HepG2 (cell line): ENCODE measurements at regions not wholly inside any gene's neighbourhood (a gene's known extent, or its start where the extent isn't known, plus 50 kb on each side); places are given as distances from the start of the nearest gene placed in this dataset.
"Not testable (repeated sequence)": the region's sequence is repeated elsewhere in the genome, so short reads cannot be mapped to it uniquely, and the experiment has no call there.

Experiments
- ATAC-seq: fragments of 200-7000 bp; cut with Tn5 transposase; 3 replicates; pipeline ENCODE4 v1.9.1; 2020; ENCODE audit warnings: mild to moderate bottlenecking, moderate library complexity
- BruUV-seq: library from RNA; stranded (reverse); fragments of 400-500 nt; replicated peaks from 2 replicates; lab custom pipeline; 2021; lab: Mats Ljungman, UMichigan
- CTCF ChIA-PET: fragments of 300-600 bp; formaldehyde crosslinking; extraction: SDS; loops from one replicate; lab custom pipeline; 2021; ENCODE audit warnings: low total read pairs, inconsistent platforms, low intra/inter-chr PET ratio; lab: Yijun Ruan, JAX
- POLR2A ChIA-PET: fragments of 350-600 bp; sonication (Branson Sonifier 250); formaldehyde crosslinking; loops from one replicate; lab custom pipeline; 2020; ENCODE audit warnings: antibody characterized with exemption, inconsistent platforms; lab: Yijun Ruan, JAX
- DNase-seq: peaks from one replicate; pipeline ENCODE4 v3.0.0-alpha.2; 2015; ENCODE audit warnings: low spot score
- FAIRE-seq: peaks from 3 replicates; lab custom pipeline; 2011; peaks lifted over from hg19 to GRCh38; lab: Jason Lieb, UNC
- H2AFZ ChIP-seq: one replicate; pipeline ENCODE4 v1.6.1; 2011; ENCODE audit warnings: low read length, inconsistent platforms
- H3K27ac ChIP-seq: fragments of 300-600 bp; 3 replicates; pipeline ENCODE4 v1.8.0; 2011; ENCODE audit warnings: mixed run types, mild to moderate bottlenecking, mixed read lengths, low read length, inconsistent platforms; ENCODE audit not compliant: insufficient read depth; ENCODE audit errors: extremely low read length
- H3K27me3 ChIP-seq, 2 experiments: fragments of 200-600 bp in 1 of 2; 2 replicates in 1 of 2; 3 replicates in 1 of 2; pipeline versions ENCODE4 v1.6.0 to v1.8.0; 2011; ENCODE audit warnings: low read length in 2 of 2, mild to moderate bottlenecking in 2 of 2, moderate library complexity in 2 of 2, inconsistent platforms in 1 of 2; ENCODE audit not compliant: insufficient read depth in 2 of 2, control insufficient read depth in 1 of 2
- H3K36me3 ChIP-seq, 2 experiments: fragments of 200-600 bp in 1 of 2; replicated peaks in 1 of 2; 2 replicates in 1 of 2; 3 replicates in 1 of 2; pipeline versions ENCODE4 v1.5.1 to v1.8.0; 2011; ENCODE audit warnings: low read length in 2 of 2, inconsistent platforms in 1 of 2; ENCODE audit not compliant: insufficient read depth in 2 of 2, control insufficient read depth in 1 of 2
- H3K4me1 ChIP-seq: 2 replicates; pipeline ENCODE4 v1.5.1; 2012; ENCODE audit warnings: low read length, inconsistent platforms; ENCODE audit not compliant: insufficient read depth
- H3K4me2 ChIP-seq: 2 replicates; pipeline ENCODE4 v1.6.0; 2011; ENCODE audit warnings: low read depth, low read length, inconsistent platforms
- H3K4me3 ChIP-seq, 3 experiments: fragments of 200-600 bp in 1 of 3; sonication (generic), shearing (Covaris generic) in 1 of 3; replicated peaks in 1 of 3; 2 replicates each; pipeline ENCODE4 v1.5.1; 2011 to 2016; ENCODE audit warnings: low read length in 3 of 3, inconsistent platforms in 2 of 3, low read depth in 2 of 3, mild to moderate bottlenecking in 2 of 3, control low read depth in 1 of 3, mixed read lengths in 1 of 3; ENCODE audit not compliant: insufficient read depth in 1 of 3
- H3K79me2 ChIP-seq: one replicate; pipeline ENCODE4 v1.6.1; 2011; ENCODE audit warnings: low read length, inconsistent platforms; ENCODE audit not compliant: insufficient read depth
- H3K9ac ChIP-seq: 2 replicates; pipeline ENCODE4 v1.6.0; 2011; ENCODE audit warnings: mild to moderate bottlenecking, low read depth, low read length, inconsistent platforms; ENCODE audit not compliant: insufficient read depth
- H3K9me3 ChIP-seq: 2 replicates; pipeline ENCODE4 v1.5.1; 2012; ENCODE audit warnings: mild to moderate bottlenecking, low read length
- H4K20me1 ChIP-seq: 2 replicates; pipeline ENCODE4 v1.6.0; 2011; ENCODE audit warnings: inconsistent platforms, mild to moderate bottlenecking, low read length, moderate library complexity; ENCODE audit not compliant: insufficient read depth
- ATF7 ChIP-seq, 2 experiments: fragments of 450-650 bp in 1 of 2; sonication (generic) in 1 of 2; formaldehyde crosslinking in 1 of 2; IDR thresholded peaks; 2 replicates each; pipeline versions ENCODE4 v1.4.0 to v1.6.1; 2016 to 2020; ENCODE audit warnings: antibody characterized with exemption in 1 of 2, mild to moderate bottlenecking in 1 of 2, missing genetic modification reagents in 1 of 2
- CAMTA2 ChIP-seq: sonication (generic); formaldehyde crosslinking; IDR thresholded peaks from 2 replicates; pipeline ENCODE4 v1.4.0; 2020; ENCODE audit warnings: mild to moderate bottlenecking, missing genetic modification reagents, borderline replicate concordance
- NFE2L2 ChIP-seq: fragments of 150-350 bp; IDR thresholded peaks from 2 replicates; pipeline ENCODE4 v1.6.1; 2014; ENCODE audit warnings: low read length
- THAP11 ChIP-seq: IDR thresholded peaks from 2 replicates; pipeline ENCODE4 v1.6.1; 2016; ENCODE audit warnings: missing biosample characterization, missing genetic modification reagents
- ZBTB7B ChIP-seq: sonication (generic); formaldehyde crosslinking; IDR thresholded peaks from 2 replicates; pipeline ENCODE4 v1.4.0; 2020; ENCODE audit warnings: missing genetic modification reagents
- WGBS: methylation state at CpG from one replicate; pipeline ENCODE4 v1.1.6; 2017; ENCODE audit warnings: low lambda C conversion rate; 5-methylcytosine and 5-hydroxymethylcytosine counted together
- in situ Hi-C: cut with HindIII; loops from 2 replicates; pipeline ENCODE4 v1.10.0; 2017; ENCODE audit warnings: low pct_unique_long_range_greater_than_20kb; ENCODE audit not compliant: extremely low pct_ligation_motif_present
- intact Hi-C: fragments of 100-400 bp; cut with micrococcal nuclease; formaldehyde crosslinking; loops from one replicate; pipeline ENCODE4 v1.10.0; 2022; ENCODE audit not compliant: unreplicated experiment

DNA sequence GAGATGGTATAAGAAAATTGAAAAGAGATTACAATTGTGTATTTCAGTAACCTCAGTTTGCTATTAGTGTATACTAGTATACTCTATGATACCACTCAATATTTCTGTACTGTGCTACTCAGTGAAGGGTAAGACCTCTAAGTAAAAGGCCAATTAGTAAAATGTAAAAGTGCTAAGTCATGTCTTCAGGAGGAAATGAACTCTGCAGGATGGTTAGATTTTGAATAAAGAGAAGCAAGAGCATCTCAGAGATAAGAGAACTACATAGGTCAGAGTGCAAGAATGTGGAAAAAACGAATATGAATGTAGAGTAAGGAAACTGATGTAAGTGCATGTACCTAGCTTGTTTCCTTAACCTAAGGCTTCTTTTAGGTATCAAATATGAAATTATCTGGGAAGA is 796.6 kb upstream of the GBE1 start:
- intact Hi-C loops (no loop called here), in situ Hi-C loops (no loop called here)
- Histone ChIP-seq H2AFZ (no peak overlapping the region), H3K9ac (no peak overlapping the region), H3K79me2 (no peaks in the 10 kb centered on the region), H3K27me3 (no peaks in the 10 kb centered on the region), H3K4me2 (no peak overlapping the region), H3K9me3 (no peaks in the 10 kb centered on the region), H4K20me1 (no peaks in the 10 kb centered on the region), H3K27ac (no peak overlapping the region), H3K36me3 (no peaks in the 10 kb centered on the region), H3K4me3 (no peak overlapping the region), H3K4me1 (no peaks in the 10 kb centered on the region)
- FAIRE-seq (no peak), DNase-seq (no peak), ATAC-seq (no peak)
- POLR2A ChIA-PET, result no interaction called here
- whole genome bisulfite sequencing, result 0% methylated on average over 1 of the region's 1 CpG
- no TSS peak for BruUV-seq
- peak; percentile 23; the same call in 1 of the 2 replicates for TF ChIP-seq NFE2L2
- no peak for TF ChIP-seq ZBTB7B (CRISPR knock-in tag)
- CTCF ChIA-PET, result no interaction called here

- CTCF ChIA-PET, result no interaction called here
- intact Hi-C loops (no loop called here), in situ Hi-C loops (no loop called here)
- Histone ChIP-seq H3K4me1 (no peaks in the 10 kb centered on the region), H2AFZ (no peak overlapping the region), H3K4me3 (no peak overlapping the region), H3K79me2 (no peaks in the 10 kb centered on the region), H3K4me2 (no peak overlapping the region), H3K36me3 (no peaks in the 10 kb centered on the region), H3K27ac (no peak overlapping the region), H3K9ac (no peak overlapping the region), H4K20me1 (no peaks in the 10 kb centered on the region), H3K9me3 (no peaks in the 10 kb centered on the region), H3K27me3 (no peaks in the 10 kb centered on the region)
- DNase-seq, result no peak
- no peak for FAIRE-seq
- POLR2A ChIA-PET, result no interaction called here
- BruUV-seq, result no TSS peak
- TF ChIP-seq THAP11, result no peak
- TF ChIP-seq ATF7 (IDR thresholded peaks at IDR 0.05), result no peak
- no peak for TF ChIP-seq ATF7 (CRISPR knock-in tag; IDR thresholded peaks at IDR 0.05)
- no peak for TF ChIP-seq CAMTA2 (CRISPR knock-in tag)
- ATAC-seq, result no peak
- WGBS, result 28% methylated on average over 5 of the region's 5 CpGs
Measured at GRCh38 chr3:82556113-82556512, 794.7 kb upstream of the GBE1 start.

DNA sequence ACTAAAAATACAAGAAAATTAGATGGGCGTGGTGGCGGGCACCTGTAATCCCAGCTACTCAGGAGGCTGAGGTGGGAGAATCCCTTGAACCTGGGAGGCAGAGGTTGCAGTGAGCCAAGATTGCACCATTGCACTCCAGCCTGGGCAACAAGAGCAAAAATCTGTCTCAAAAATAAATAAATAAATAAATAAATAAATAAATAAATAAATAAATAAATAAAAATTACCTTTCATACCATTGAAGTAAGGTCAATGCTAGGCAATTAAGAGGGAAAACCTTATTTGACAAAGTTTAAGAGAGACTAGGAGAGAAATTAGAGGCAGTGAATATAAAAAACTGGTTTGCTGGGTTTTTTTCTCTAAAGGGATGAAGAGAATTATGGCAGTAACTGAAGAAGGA is 781.1 kb upstream of the GBE1 start:
- 91% methylated on average over 2 of the region's 2 CpGs for WGBS
- FAIRE-seq, result not testable (repeated sequence)

More for the DNA sequence above, 781.1 kb upstream of the GBE1 start:
- POLR2A ChIA-PET, H3K9ac ChIP-seq, ATAC-seq, H3K36me3 ChIP-seq, H3K4me3 ChIP-seq, CTCF ChIA-PET, H3K27ac ChIP-seq, H3K27me3 ChIP-seq, H4K20me1 ChIP-seq, intact Hi-C loops, H3K9me3 ChIP-seq, H2AFZ ChIP-seq, H3K79me2 ChIP-seq, in situ Hi-C loops, BruUV-seq, H3K4me1 ChIP-seq, H3K4me2 ChIP-seq, DNase-seq: not testable (repeated sequence)
